CD14-positive monocyte (primary cell): ENCODE measurements at regions not wholly inside any gene's neighbourhood (a gene's known extent, or its start where the extent isn't known, plus 50 kb on each side); places are given as distances from the start of the nearest gene placed in this dataset.

ENCODE experiments used
- DNase-seq, 3 donors: peaks; one replicate each; pipeline ENCODE4 v3.0.0-alpha.2; 2011 to 2022
- H2AFZ ChIP-seq: 2 replicates; pipeline ENCODE4 v1.6.0; 2012; ENCODE audit warnings: mild to moderate bottlenecking, low read depth, low read length, inconsistent platforms; ENCODE audit not compliant: insufficient read depth, poor library complexity, severe bottlenecking
- H3K27ac ChIP-seq, 2 donors: 1 replicate in 1 of 2; 2 replicates in 1 of 2; pipeline ENCODE4 v1.5.1; 2012 to 2013; ENCODE audit warnings: low read length in 2 of 2, control low read depth in 1 of 2, inconsistent platforms in 1 of 2, low read depth in 1 of 2, mild to moderate bottlenecking in 1 of 2
- H3K27me3 ChIP-seq, 2 donors: one replicate each; pipeline versions ENCODE4 v1.6.0 to v1.6.1; 2011 to 2013; ENCODE audit warnings: low read length in 2 of 2; ENCODE audit not compliant: control insufficient read depth in 2 of 2, insufficient read depth in 2 of 2
- H3K36me3 ChIP-seq, 2 donors: replicated peaks in 1 of 2; 1 replicate in 1 of 2; 2 replicates in 1 of 2; pipeline versions ENCODE4 v1.5.1 to v1.6.1; 2012 to 2013; ENCODE audit warnings: low read length in 2 of 2, control low read depth in 1 of 2, inconsistent platforms in 1 of 2, mild to moderate bottlenecking in 1 of 2; ENCODE audit not compliant: insufficient read depth in 2 of 2, control insufficient read depth in 1 of 2
- H3K4me1 ChIP-seq, 2 donors: 1 replicate in 1 of 2; 2 replicates in 1 of 2; pipeline versions ENCODE4 v1.5.1 to v1.6.1; 2012 to 2013; ENCODE audit warnings: low read length in 2 of 2, control low read depth in 1 of 2, inconsistent platforms in 1 of 2, mild to moderate bottlenecking in 1 of 2, moderate library complexity in 1 of 2; ENCODE audit not compliant: insufficient read depth in 2 of 2, control insufficient read depth in 1 of 2
- H3K4me2 ChIP-seq: replicated peaks from 2 replicates; pipeline ENCODE3; 2012; ENCODE audit warnings: low read length, moderate library complexity, mild to moderate bottlenecking; ENCODE audit not compliant: poor library complexity, severe bottlenecking; ENCODE audit errors: extremely low read depth
- H3K4me3 ChIP-seq, 3 experiments: fragments of 200-600 bp in 1 of 3; sonication (generic) in 1 of 3; replicated peaks in 1 of 3; 1 replicate in 2 of 3; 2 replicates in 1 of 3; pipeline ENCODE4 v1.5.1; 2011 to 2013; ENCODE audit warnings: low read length in 3 of 3, mild to moderate bottlenecking in 3 of 3, control low read depth in 2 of 3, low read depth in 2 of 3, inconsistent platforms in 1 of 3, moderate library complexity in 1 of 3
- H3K79me2 ChIP-seq: 2 replicates; pipeline ENCODE4 v1.6.0; 2012; ENCODE audit warnings: mild to moderate bottlenecking, control low read depth, inconsistent platforms, low read length, moderate library complexity; ENCODE audit not compliant: insufficient read depth
- H3K9ac ChIP-seq: 2 replicates; pipeline ENCODE4 v1.6.0; 2017; ENCODE audit warnings: low read length, mild to moderate bottlenecking; ENCODE audit not compliant: insufficient read depth, poor library complexity, severe bottlenecking
- H3K9me3 ChIP-seq, 2 donors: replicated peaks in 1 of 2; 1 replicate in 1 of 2; 2 replicates in 1 of 2; pipeline versions ENCODE4 v1.5.1 to v1.6.1; 2012 to 2013; ENCODE audit warnings: low read length in 2 of 2, control low read depth in 1 of 2; ENCODE audit not compliant: control insufficient read depth in 1 of 2, insufficient read depth in 1 of 2
- H4K20me1 ChIP-seq: 2 replicates; pipeline ENCODE4 v1.6.0; 2012; ENCODE audit warnings: mild to moderate bottlenecking, low read length, control low read depth, moderate library complexity; ENCODE audit not compliant: insufficient read depth
- H3K27ac Mint-ChIP-seq, 7 donors: one replicate each; pipeline ENCODE4 v1.8.0; 2020; ENCODE audit warnings: mild to moderate bottlenecking in 7 of 7, mixed read lengths in 7 of 7, moderate library complexity in 6 of 7, inconsistent platforms in 2 of 7
- H3K27me3 Mint-ChIP-seq, 3 donors: one replicate each; pipeline ENCODE4 v1.8.0; 2021 to 2022; ENCODE audit warnings: low read depth in 3 of 3, mild to moderate bottlenecking in 3 of 3, mixed read lengths in 3 of 3, moderate library complexity in 3 of 3, inconsistent platforms in 1 of 3
- H3K36me3 Mint-ChIP-seq, 2 donors: one replicate each; pipeline ENCODE4 v1.8.0; 2020; ENCODE audit warnings: mixed read lengths in 2 of 2, inconsistent platforms in 1 of 2, mild to moderate bottlenecking in 1 of 2
- H3K4me1 Mint-ChIP-seq: one replicate; pipeline ENCODE4 v1.8.0; 2020; ENCODE audit warnings: mild to moderate bottlenecking, mixed read lengths
- H3K4me3 Mint-ChIP-seq, 2 donors: one replicate each; pipeline ENCODE4 v1.8.0; 2020; ENCODE audit warnings: mild to moderate bottlenecking in 2 of 2, mixed read lengths in 2 of 2, moderate library complexity in 1 of 2
- H3K9me3 Mint-ChIP-seq, 7 donors: one replicate each; pipeline ENCODE4 v1.8.0; 2020 to 2022; ENCODE audit warnings: mixed read lengths in 7 of 7, mild to moderate bottlenecking in 6 of 7, moderate library complexity in 6 of 7, inconsistent platforms in 2 of 7
- whole genome bisulfite sequencing: methylation state at CpG from one replicate; pipeline ENCODE4 v1.1.5; 2013; ENCODE audit warnings: missing lambda C conversion rate; ENCODE audit not compliant: insufficient coverage; 5-methylcytosine and 5-hydroxymethylcytosine counted together
- intact Hi-C, 2 donors: fragments of 100-400 bp; cut with micrococcal nuclease; formaldehyde crosslinking; loops; one replicate each; pipeline versions ENCODE4 v1.15.0 to v1.15.1; 2023
- TF ChIP-seq, protein P1 (sequence below): fragments of 200-600 bp; IDR thresholded peaks from one replicate; pipeline ENCODE4 v1.8.0; 2022; ENCODE audit warnings: antibody characterized with exemption, mild to moderate bottlenecking

DNA sequence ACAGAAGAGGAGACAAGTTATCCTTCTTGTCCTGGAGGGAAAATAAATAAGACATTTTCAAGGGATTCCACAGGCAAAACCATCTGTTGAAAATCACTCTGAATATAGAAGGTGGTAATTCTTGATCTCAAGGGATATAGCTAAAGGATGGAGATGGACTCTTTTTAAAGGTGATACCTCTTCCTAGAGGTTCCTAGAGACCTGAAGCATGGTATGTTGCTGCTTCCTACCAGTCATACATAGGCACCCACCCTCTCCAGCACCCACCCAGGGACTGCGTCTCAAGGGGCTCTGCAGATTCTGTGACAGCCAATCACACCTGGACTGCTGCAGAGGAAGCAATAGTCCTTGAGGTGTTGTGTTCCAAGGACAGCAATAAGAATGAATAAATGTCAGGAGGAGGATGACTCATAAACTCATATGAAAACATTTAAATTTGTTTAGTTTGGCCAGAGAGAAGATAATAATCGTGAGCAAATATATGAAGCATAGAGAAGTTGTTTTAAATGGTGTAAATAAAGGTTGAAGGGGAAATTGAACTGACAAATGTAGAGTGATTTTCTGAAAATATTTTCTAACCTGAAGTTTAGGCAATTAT is 741.6 kb upstream of the CBLB start:
- WGBS = 80% methylated on average over 1 of the region's 2 CpGs
- Histone ChIP-seq H3K9me3 (peaks cover 7 to 12% of the 10 kb centered on the region in 2 donors), H3K4me1 (no peaks in the 10 kb centered on the region), H3K27me3 (no peaks in the 10 kb centered on the region), H3K4me3 (no peak overlapping the region), H3K4me2 (no peak overlapping the region), H3K27ac (no peak overlapping the region), H3K79me2 (no peaks in the 10 kb centered on the region), H3K9ac (no peak overlapping the region), H3K36me3 (no peaks in the 10 kb centered on the region), H4K20me1 (no peaks in the 10 kb centered on the region), H2AFZ (no peak overlapping the region)
- TF ChIP-seq, protein P1, sequence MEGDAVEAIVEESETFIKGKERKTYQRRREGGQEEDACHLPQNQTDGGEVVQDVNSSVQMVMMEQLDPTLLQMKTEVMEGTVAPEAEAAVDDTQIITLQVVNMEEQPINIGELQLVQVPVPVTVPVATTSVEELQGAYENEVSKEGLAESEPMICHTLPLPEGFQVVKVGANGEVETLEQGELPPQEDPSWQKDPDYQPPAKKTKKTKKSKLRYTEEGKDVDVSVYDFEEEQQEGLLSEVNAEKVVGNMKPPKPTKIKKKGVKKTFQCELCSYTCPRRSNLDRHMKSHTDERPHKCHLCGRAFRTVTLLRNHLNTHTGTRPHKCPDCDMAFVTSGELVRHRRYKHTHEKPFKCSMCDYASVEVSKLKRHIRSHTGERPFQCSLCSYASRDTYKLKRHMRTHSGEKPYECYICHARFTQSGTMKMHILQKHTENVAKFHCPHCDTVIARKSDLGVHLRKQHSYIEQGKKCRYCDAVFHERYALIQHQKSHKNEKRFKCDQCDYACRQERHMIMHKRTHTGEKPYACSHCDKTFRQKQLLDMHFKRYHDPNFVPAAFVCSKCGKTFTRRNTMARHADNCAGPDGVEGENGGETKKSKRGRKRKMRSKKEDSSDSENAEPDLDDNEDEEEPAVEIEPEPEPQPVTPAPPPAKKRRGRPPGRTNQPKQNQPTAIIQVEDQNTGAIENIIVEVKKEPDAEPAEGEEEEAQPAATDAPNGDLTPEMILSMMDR = no peak
- Mint-ChIP-seq H3K4me1 (no peaks in the 10 kb centered on the region), H3K27ac (no peak overlapping the region), H3K36me3 (no peaks in the 10 kb centered on the region), H3K9me3 (peaks cover 4 to 15% (median 12%) of the 10 kb centered on the region in 7 donors), H3K27me3 (no peaks in the 10 kb centered on the region), H3K4me3 (no peak overlapping the region)
- DNase-seq = no peak
- intact Hi-C loops = loop anchor here in 1 of 2 donors (5.0 kb wide), 1 partner anchor 928 kb away; no protein-coding TSS in a partner anchor

- no CpG with 5 or more reads among the region's 1 CpG for WGBS
- H4K20me1 ChIP-seq = no peaks in the 10 kb centered on the region
- no peak overlapping the region for H2AFZ ChIP-seq
- Mint-ChIP-seq H3K4me3 (no peak overlapping the region), H3K27ac (no peak overlapping the region), H3K4me1 (no peaks in the 10 kb centered on the region), H3K9me3 (peaks cover 4 to 15% (median 12%) of the 10 kb centered on the region in 7 donors), H3K36me3 (no peaks in the 10 kb centered on the region), H3K27me3 (no peaks in the 10 kb centered on the region)
- intact Hi-C loops = loop anchor here in 1 of 2 donors (5.0 kb wide), 1 partner anchor 929 kb away; no protein-coding TSS in a partner anchor
- TF ChIP-seq, protein P1 = no peak
- no peak overlapping the region for H3K9ac ChIP-seq
- DNase-seq = no peak
- H3K36me3 ChIP-seq = no peaks in the 10 kb centered on the region
- H3K9me3 ChIP-seq = peaks cover 7 to 12% of the 10 kb centered on the region in 2 donors
- H3K27me3 ChIP-seq = no peaks in the 10 kb centered on the region
- no peak overlapping the region for H3K4me2 ChIP-seq
- H3K4me3 ChIP-seq = no peak overlapping the region
- H3K27ac ChIP-seq = no peak overlapping the region
- no peaks in the 10 kb centered on the region for H3K4me1 ChIP-seq
- H3K79me2 ChIP-seq = no peaks in the 10 kb centered on the region
Measured at GRCh38 chr3:106611116-106611515, 742.3 kb upstream of the CBLB start.
